ENCODE measurements at regions not wholly inside any gene's neighbourhood (a gene's known extent, or its start where the extent isn't known, plus 50 kb on each side); places are given as distances from the start of the nearest gene placed in this dataset.

DNA sequence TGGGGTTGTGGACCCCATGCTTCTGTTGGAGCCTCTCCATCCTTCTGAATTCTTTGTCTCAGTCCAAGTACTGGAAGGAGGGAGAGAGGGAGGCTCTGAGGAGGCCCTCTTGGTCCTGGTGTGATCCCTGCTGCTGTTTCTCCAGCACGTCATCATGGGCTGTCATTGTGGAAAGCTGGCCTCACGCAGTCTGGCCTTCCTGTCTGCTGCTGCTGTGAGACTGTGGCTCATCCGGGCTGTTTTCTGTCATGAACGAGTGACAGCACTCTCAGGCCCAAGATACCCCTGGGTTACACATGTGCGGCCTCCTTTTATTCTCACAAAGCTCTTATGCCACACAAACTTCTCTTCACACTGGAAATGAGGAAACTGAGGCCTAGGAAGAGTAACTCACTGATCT, 499.3 kb downstream of the CCDC171 start:
- no peak for DNase-seq (ENCODE audit: extremely low read depth, low read depth)
- TF ChIP-seq, protein P1, sequence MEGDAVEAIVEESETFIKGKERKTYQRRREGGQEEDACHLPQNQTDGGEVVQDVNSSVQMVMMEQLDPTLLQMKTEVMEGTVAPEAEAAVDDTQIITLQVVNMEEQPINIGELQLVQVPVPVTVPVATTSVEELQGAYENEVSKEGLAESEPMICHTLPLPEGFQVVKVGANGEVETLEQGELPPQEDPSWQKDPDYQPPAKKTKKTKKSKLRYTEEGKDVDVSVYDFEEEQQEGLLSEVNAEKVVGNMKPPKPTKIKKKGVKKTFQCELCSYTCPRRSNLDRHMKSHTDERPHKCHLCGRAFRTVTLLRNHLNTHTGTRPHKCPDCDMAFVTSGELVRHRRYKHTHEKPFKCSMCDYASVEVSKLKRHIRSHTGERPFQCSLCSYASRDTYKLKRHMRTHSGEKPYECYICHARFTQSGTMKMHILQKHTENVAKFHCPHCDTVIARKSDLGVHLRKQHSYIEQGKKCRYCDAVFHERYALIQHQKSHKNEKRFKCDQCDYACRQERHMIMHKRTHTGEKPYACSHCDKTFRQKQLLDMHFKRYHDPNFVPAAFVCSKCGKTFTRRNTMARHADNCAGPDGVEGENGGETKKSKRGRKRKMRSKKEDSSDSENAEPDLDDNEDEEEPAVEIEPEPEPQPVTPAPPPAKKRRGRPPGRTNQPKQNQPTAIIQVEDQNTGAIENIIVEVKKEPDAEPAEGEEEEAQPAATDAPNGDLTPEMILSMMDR (IDR thresholded peaks at IDR 0.05; ENCODE audit: low read depth, low read length, missing control alignments) = no peak
- H3K4me3 ChIP-seq (replicated peaks; ENCODE audit: low read depth, low read length) = no peak overlapping the region

DNA sequence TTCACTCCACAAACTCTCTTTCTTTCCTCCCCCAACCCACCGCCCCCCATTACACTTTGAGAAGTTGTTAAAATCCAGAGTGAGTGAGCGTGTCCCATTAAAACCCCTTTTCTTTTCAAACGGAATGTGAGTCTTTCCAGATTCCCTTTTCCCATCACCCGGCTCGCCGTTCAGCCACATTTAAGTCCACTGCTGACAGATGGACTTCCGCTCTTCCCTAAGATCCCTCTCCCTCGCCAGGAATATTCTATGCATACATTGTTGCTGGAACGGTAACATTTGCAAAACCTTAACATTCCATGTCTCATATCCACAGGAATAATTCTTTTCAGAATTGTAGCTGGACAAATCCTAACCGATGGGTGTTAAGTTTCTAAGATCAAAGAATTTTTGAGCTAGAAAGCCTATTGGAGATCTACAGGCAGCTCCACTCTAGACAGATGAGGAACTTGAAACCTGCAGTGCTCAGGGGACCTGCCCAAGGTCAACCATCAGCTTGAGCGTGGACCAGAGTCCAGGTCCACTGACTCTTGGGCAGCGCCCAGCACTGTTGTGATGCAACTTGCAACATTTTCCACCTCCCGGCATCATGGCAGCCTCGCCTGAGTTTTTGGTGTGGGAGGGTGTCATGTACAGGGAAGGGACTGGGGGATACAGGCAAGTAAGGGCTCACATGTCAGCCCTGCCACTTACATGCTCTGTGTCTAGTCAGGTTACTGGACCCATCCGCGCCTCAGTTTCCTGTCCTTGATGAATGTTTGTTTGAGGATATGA, 500.1 kb downstream of the CCDC171 start:
- TF ChIP-seq, protein P1 (IDR thresholded peaks at IDR 0.05; ENCODE audit: low read depth, low read length, missing control alignments) = no peak
- no peak overlapping the region for H3K4me3 ChIP-seq (replicated peaks; ENCODE audit: low read depth, low read length)
- DNase-seq (ENCODE audit: extremely low read depth, low read depth) = no peak

DNA sequence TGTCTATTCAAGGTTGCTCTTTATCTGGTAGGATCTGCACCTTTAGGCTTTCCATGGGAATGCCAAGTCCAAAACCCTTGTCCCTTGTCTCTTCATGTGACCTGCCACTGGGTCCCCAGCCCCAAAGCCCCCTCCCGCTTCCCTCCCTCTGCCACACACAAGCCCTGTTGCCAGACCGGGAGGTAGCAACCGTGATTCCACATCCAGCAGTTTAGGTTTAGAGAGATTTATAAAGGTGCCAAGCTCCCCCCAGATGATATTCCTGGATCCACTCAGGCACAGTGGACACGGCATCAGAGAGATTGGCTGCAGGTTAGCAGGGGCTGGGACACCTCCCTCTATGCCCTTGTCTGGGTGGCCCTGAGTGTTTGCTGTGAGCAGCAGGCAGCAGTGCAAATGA, 504.7 kb downstream of the CCDC171 start:
- no peak for DNase-seq (ENCODE audit: extremely low read depth, low read depth)
- TF ChIP-seq, protein P1 (IDR thresholded peaks at IDR 0.05; ENCODE audit: low read depth, low read length, missing control alignments) = no peak
- H3K4me3 ChIP-seq (replicated peaks; ENCODE audit: low read depth, low read length) = no peak overlapping the region

DNA sequence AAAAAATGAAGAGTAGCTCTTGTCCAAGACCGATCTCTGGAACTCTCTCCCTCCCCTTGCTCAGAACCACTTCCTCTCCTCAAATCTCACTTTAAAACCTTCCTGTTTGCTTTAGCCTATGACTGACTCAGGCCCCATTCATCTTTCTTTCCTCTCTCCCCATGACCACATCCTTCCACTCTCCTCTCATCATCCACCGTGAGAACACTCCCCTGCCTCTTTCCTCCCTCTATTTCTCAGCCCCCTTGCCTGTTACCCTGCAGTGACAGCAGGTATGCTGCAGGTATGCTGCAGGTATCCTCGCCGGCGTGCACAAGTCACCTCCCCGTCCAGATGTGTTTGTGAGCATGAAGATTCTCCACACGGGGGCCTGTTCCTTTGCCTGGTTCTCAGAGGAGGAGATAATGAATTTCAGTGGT, 505.3 kb downstream of the CCDC171 start:
- DNase-seq (ENCODE audit: extremely low read depth, low read depth) = peak; percentile 26
- TF ChIP-seq, protein P1 (IDR thresholded peaks at IDR 0.05; ENCODE audit: low read depth, low read length, missing control alignments) = no peak
- no peak overlapping the region for H3K4me3 ChIP-seq (replicated peaks; ENCODE audit: low read depth, low read length)

DNA sequence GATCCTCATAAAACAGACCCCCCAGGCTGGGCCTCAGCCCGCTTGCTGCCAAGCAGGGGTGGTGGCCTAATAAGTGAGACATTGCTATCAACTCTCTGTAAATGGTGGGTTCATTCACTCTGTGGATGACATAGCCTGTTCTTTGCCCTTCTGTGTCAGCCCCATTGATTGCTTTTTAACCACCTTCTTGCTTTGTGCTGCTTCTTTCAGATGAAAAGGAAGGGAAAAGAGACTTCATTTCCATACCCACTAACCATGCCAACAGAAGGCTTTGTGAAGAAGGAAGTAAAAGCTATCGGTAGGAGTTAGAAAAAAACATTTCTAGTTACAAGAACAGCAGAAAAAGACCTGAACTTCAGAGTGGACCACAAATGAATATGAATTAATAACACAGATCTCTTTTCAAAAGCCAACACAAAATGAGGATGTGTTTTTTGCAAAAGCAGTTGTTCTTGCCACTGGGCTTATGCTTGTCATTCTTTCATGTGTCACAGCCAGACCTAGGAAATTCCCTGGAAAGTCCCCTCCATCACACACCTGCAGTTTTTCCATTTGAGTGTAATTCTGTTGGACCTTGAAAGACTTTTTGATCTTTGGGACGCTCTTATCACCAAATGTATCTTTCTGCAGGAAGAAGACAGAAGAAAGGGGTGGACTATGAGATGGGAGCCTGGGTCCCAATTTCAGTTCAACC, 507.7 kb downstream of the CCDC171 start:
- TF ChIP-seq, protein P1 (IDR thresholded peaks at IDR 0.05; ENCODE audit: low read depth, low read length, missing control alignments) = no peak
- DNase-seq (ENCODE audit: extremely low read depth, low read depth) = no peak
- H3K4me3 ChIP-seq (replicated peaks; ENCODE audit: low read depth, low read length) = no peak overlapping the region

DNA sequence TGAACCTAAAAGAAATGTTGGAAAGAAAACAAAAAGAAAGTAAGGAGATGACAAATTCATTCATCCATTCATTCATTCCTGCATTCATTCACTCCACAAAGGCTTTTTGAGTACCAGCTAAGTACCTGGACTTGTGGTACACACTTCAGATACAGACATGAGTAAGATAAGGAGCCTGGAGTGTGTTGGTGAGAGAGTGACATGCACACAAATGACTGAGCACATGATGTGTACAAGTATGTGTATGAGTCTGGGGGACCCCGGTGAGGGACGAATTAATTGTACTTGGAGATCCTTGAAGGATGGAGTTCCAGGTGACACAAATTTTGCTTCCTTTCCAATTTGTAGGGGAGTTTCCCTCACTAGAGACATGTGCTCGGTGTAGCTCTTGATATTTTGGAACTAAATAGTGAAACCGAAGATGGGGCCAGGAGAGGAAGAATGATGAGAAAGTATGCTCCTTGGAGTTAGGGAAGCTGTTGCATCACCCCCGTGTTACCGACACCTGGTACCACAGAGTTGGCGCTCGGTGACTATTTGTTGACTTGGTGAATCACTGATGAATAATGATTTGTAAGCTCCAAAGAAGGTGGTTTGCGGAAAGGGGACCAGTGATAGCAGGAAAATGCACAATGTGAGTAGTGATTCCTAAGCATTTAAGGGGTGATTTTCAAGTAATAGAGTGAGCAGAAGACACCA, 509.8 kb downstream of the CCDC171 start:
- TF ChIP-seq, protein P1 (IDR thresholded peaks at IDR 0.05; ENCODE audit: low read depth, low read length, missing control alignments) = no peak
- H3K4me3 ChIP-seq (replicated peaks; ENCODE audit: low read depth, low read length) = no peak overlapping the region
- DNase-seq (ENCODE audit: extremely low read depth, low read depth) = peak; percentile 65
